Endothelial cell of umbilical vein (primary cell): ENCODE measurements at regions not wholly inside any gene's neighbourhood (a gene's known extent, or its start where the extent isn't known, plus 50 kb on each side); places are given as distances from the start of the nearest gene placed in this dataset.

ENCODE experiments used
- BruUV-seq: library from RNA; stranded (reverse); fragments of 400-500 nt; replicated peaks from 2 replicates; lab custom pipeline; 2021; lab: Mats Ljungman, UMichigan
- CTCF ChIA-PET: fragments of 300-600, 350-600 bp; sonication (Branson Sonifier 250); formaldehyde crosslinking; loops from one replicate; lab custom pipeline; 2021; ENCODE audit warnings: antibody characterized with exemption, inconsistent platforms; lab: Charles Lee
- POLR2A ChIA-PET: fragments of 300-600, 350-600 bp; sonication (Branson Sonifier 250); formaldehyde crosslinking; loops from one replicate; lab custom pipeline; 2021; ENCODE audit warnings: antibody characterized with exemption, inconsistent platforms; lab: Charles Lee
- DNase-seq: peaks from one replicate; pipeline ENCODE4 v3.0.0-alpha.2; 2011; ENCODE audit warnings: low read depth, low spot score
- FAIRE-seq: peaks from 2 replicates; lab custom pipeline; 2011; peaks lifted over from hg19 to GRCh38; lab: Jason Lieb, UNC
- H2AFZ ChIP-seq: 2 replicates; pipeline ENCODE4 v1.6.0; 2012; ENCODE audit warnings: low read depth, low read length, control low read depth, inconsistent platforms
- H3K27ac ChIP-seq: 2 replicates; pipeline ENCODE4 v1.5.1; 2011; ENCODE audit warnings: low read depth, mild to moderate bottlenecking, control low read depth, low read length, moderate library complexity; ENCODE audit not compliant: insufficient read depth
- H3K27me3 ChIP-seq, 2 experiments: 2 replicates each; pipeline versions ENCODE4 v1.6.0 to v1.6.1; 2011; ENCODE audit warnings: low read length in 2 of 2, mixed read lengths in 1 of 2; ENCODE audit not compliant: control insufficient read depth in 2 of 2, insufficient read depth in 2 of 2
- H3K36me3 ChIP-seq, 2 experiments: 2 replicates in 1 of 2; 3 replicates in 1 of 2; pipeline ENCODE4 v1.5.1; 2011; ENCODE audit warnings: low read length in 2 of 2, mild to moderate bottlenecking in 1 of 2, moderate library complexity in 1 of 2; ENCODE audit not compliant: control insufficient read depth in 2 of 2, insufficient read depth in 2 of 2; ENCODE audit errors: extremely low read depth in 1 of 2
- H3K4me1 ChIP-seq: 3 replicates; pipeline ENCODE4 v1.5.1; 2011; ENCODE audit warnings: mild to moderate bottlenecking, low read length; ENCODE audit not compliant: control insufficient read depth, insufficient read depth; ENCODE audit errors: extremely low read depth
- H3K4me2 ChIP-seq: 2 replicates; pipeline ENCODE4 v1.6.1; 2011; ENCODE audit warnings: low read length, control low read depth, mixed read lengths; ENCODE audit not compliant: insufficient read depth
- H3K4me3 ChIP-seq, 3 experiments: fragments of 200-600 bp in 1 of 3; sonication (generic), shearing (Covaris generic) in 1 of 3; replicated peaks in 1 of 3; 2 replicates each; pipeline ENCODE4 v1.5.1; 2011 to 2016; ENCODE audit warnings: control low read depth in 3 of 3, low read length in 3 of 3, mild to moderate bottlenecking in 2 of 3, inconsistent platforms in 1 of 3, low read depth in 1 of 3, moderate library complexity in 1 of 3; ENCODE audit not compliant: insufficient read depth in 1 of 3
- H3K79me2 ChIP-seq: 2 replicates; pipeline ENCODE4 v1.6.0; 2012; ENCODE audit warnings: low read length, inconsistent platforms; ENCODE audit not compliant: control insufficient read depth, insufficient read depth
- H3K9ac ChIP-seq: replicated peaks from 2 replicates; pipeline ENCODE3; 2011; ENCODE audit warnings: low read length, control low read depth; ENCODE audit not compliant: insufficient read depth; ENCODE audit errors: extremely low read depth
- H3K9me1 ChIP-seq: replicated peaks from 3 replicates; pipeline ENCODE4 v1.6.0; 2011; ENCODE audit warnings: mild to moderate bottlenecking, low read length; ENCODE audit not compliant: control insufficient read depth, insufficient read depth; ENCODE audit errors: extremely low read depth
- H3K9me3 ChIP-seq: replicated peaks from 2 replicates; pipeline ENCODE4 v1.5.1; 2012; ENCODE audit warnings: low read length, inconsistent platforms; ENCODE audit not compliant: control insufficient read depth, insufficient read depth
- H4K20me1 ChIP-seq: replicated peaks from 2 replicates; pipeline ENCODE3; 2011; ENCODE audit warnings: mild to moderate bottlenecking, low read length; ENCODE audit not compliant: control insufficient read depth, insufficient read depth; ENCODE audit errors: extremely low read depth
- EZH2 ChIP-seq: IDR thresholded peaks from 2 replicates; pipeline ENCODE4 v1.6.1; 2012; ENCODE audit warnings: borderline replicate concordance, low read depth, mild to moderate bottlenecking, moderate library complexity, low read length, inconsistent platforms; ENCODE audit not compliant: severe bottlenecking
- FOS ChIP-seq: IDR thresholded peaks from 2 replicates; pipeline ENCODE4 v1.6.1; 2011; ENCODE audit warnings: mild to moderate bottlenecking, low read length, moderate library complexity, borderline replicate concordance; ENCODE audit not compliant: insufficient read depth
- GATA2 ChIP-seq: IDR thresholded peaks from 2 replicates; pipeline ENCODE4 v1.7.0; 2011; ENCODE audit warnings: low read depth, mild to moderate bottlenecking, moderate library complexity, mixed read lengths, low read length; ENCODE audit not compliant: insufficient read length, insufficient read depth
- JUN ChIP-seq: IDR thresholded peaks from 2 replicates; pipeline ENCODE4 v1.6.1; 2011; ENCODE audit warnings: borderline replicate concordance, low read depth; ENCODE audit not compliant: insufficient read length, insufficient read depth
- MYC ChIP-seq: IDR thresholded peaks from one replicate; pipeline ENCODE4 v1.6.1; 2011; ENCODE audit warnings: mild to moderate bottlenecking, low read depth, low read length
- POLR2A ChIP-seq: IDR thresholded peaks from 2 replicates; pipeline ENCODE4 v1.6.1; 2012; ENCODE audit warnings: low read depth, mild to moderate bottlenecking, control low read depth, low read length
- POLR2AphosphoS5 ChIP-seq: IDR thresholded peaks from 2 replicates; pipeline ENCODE4 v1.6.1; 2012; ENCODE audit warnings: low read depth, mild to moderate bottlenecking, control low read depth, low read length, moderate library complexity; ENCODE audit not compliant: insufficient read depth
- dilution Hi-C: fragments of 300-500 bp; cut with MboI; formaldehyde crosslinking; loops from one replicate; pipeline ENCODE4 v1.15.0; 2019; ENCODE audit warnings: low sequenced_read_pairs; ENCODE audit not compliant: extremely low pct_ligation_motif_present
- intact Hi-C: fragments of 100-400 bp; cut with micrococcal nuclease; formaldehyde crosslinking; loops from one replicate; pipeline ENCODE4 v1.10.0; 2022
- TF ChIP-seq, protein P1 (sequence below): IDR thresholded peaks from 2 replicates; pipeline ENCODE4 v1.6.1; 2011; ENCODE audit not compliant: insufficient read depth, insufficient read length
- TF ChIP-seq, protein P2 (sequence below), 2 donors: IDR thresholded peaks; 1 replicate in 1 of 2; 2 replicates in 1 of 2; pipeline ENCODE4 v1.5.1; 2011; ENCODE audit warnings: low read length in 2 of 2, mild to moderate bottlenecking in 2 of 2, moderate library complexity in 2 of 2, control low read depth in 1 of 2, inconsistent platforms in 1 of 2, low read depth in 1 of 2; ENCODE audit not compliant: insufficient read depth in 1 of 2; ENCODE audit errors: extremely low read depth in 1 of 2

DNA sequence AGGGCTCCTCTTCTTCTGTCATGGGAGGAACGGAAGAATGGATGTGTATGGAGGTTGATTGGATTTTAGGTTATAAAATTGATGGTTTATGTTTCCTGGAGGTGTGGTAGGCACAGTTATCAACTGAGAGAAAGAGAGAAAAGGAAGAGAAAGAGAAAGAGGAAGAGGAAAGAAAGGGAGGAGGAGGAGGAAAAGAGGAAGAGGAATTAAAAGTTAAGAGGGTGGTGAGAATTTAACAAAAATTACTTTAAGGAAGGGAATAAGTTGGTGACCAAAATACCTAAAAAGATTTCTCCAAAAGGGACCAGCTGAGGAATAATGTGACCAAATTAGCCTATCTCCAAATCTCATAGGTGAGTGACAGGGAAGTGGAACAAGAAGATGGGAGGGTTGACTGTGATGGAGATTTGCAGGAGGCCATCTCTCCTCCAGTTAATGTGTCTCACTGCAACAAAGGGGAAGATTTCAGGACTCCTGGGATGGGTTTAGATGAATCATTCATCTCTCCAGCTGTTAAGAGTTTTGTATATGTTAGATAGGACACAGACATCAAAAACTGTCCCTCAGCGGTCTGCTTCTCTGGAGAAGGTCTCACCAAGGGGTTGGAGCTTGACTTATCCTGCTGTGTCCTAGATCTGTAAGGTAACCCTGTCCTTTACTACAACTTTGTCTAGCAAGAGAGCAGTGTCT is 76.0 kb upstream of the TMC1 start:
- POLR2A ChIA-PET = no interaction called here
- TF ChIP-seq MYC (no peak), POLR2AphosphoS5 (no peak), EZH2 (no peak), POLR2A (no peak), JUN (no peak), FOS (no peak), GATA2 (no peak)
- TF ChIP-seq, protein P1, sequence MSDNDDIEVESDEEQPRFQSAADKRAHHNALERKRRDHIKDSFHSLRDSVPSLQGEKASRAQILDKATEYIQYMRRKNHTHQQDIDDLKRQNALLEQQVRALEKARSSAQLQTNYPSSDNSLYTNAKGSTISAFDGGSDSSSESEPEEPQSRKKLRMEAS = no peak
- TF ChIP-seq, protein P2, sequence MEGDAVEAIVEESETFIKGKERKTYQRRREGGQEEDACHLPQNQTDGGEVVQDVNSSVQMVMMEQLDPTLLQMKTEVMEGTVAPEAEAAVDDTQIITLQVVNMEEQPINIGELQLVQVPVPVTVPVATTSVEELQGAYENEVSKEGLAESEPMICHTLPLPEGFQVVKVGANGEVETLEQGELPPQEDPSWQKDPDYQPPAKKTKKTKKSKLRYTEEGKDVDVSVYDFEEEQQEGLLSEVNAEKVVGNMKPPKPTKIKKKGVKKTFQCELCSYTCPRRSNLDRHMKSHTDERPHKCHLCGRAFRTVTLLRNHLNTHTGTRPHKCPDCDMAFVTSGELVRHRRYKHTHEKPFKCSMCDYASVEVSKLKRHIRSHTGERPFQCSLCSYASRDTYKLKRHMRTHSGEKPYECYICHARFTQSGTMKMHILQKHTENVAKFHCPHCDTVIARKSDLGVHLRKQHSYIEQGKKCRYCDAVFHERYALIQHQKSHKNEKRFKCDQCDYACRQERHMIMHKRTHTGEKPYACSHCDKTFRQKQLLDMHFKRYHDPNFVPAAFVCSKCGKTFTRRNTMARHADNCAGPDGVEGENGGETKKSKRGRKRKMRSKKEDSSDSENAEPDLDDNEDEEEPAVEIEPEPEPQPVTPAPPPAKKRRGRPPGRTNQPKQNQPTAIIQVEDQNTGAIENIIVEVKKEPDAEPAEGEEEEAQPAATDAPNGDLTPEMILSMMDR (IDR thresholded peaks at IDR 0.05; ENCODE audit: extremely low read depth in 1 of 2, insufficient read depth in 1 of 2, low read depth in 1 of 2, low read length in 2 of 2) = no peak
- CTCF ChIA-PET = interaction anchor here (0.8 kb wide), 1 partner anchor 500 kb away, joined by 3 read pairs; no protein-coding TSS in a partner anchor
- no peak overlapping the region for H2AFZ ChIP-seq
- H3K4me3 ChIP-seq = no peak overlapping the region
- FAIRE-seq (peak; percentile 4), DNase-seq (no peak)
- H4K20me1 ChIP-seq = no peaks in the 10 kb centered on the region
- no peaks in the 10 kb centered on the region for H3K27me3 ChIP-seq
- BruUV-seq = no TSS peak
- no peaks in the 10 kb centered on the region for H3K79me2 ChIP-seq
- H3K9ac ChIP-seq = no peak overlapping the region
- H3K9me1 ChIP-seq = no peaks in the 10 kb centered on the region
- no peaks in the 10 kb centered on the region for H3K36me3 ChIP-seq
- intact Hi-C loops = no loop called here
- no peaks in the 10 kb centered on the region for H3K9me3 ChIP-seq
- H3K4me2 ChIP-seq = no peak overlapping the region
- peaks cover 26% of the 10 kb centered on the region for H3K4me1 ChIP-seq
- dilution Hi-C loops = no loop called here
- H3K27ac ChIP-seq = no peak overlapping the region
